ENCODE measurements at regions not wholly inside any gene's neighbourhood (a gene's known extent, or its start where the extent isn't known, plus 50 kb on each side); places are given as distances from the start of the nearest gene placed in this dataset.

DNA sequence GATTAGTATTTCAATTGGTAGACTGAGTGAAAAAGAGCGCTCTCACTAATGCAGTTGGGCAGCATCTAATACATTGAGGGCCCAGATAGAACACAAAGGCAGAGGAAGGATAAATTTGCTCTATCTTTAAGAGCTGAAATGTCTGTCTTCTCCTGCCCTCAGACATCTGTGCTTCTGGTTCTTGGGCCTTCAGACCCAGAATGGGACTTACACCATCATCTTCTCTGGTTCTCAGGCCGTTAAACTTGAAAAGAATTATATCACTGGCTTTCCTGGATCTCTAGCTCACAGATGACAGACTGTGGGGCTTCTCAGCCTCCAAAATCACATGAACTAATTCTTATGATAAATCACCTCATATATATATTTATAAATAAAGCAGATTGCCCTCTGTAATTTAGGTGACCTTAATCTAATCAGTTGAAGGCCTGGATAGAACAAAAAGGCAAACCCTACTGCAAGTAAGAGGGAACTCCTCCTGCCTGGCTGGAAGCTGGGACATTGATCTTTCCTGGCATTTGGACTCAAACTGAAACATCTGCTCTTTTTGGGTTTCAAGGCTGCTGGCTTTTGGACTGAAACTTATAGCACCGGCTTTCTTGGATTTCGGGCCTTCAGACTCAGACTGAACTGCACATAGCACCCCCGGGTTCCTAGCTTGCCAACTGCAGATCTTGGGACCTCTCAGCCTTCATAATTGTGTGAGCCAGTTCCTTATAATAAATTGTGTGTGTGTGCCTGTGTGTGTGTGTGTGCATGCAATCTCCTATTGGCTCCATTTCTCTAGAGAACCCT, 390.4 kb upstream of the PLXNA2 start:
- TF ChIP-seq CEBPB (IDR thresholded peaks at IDR 0.05): no peak
- TF ChIP-seq EGR1 (IDR thresholded peaks at IDR 0.05): no peak
- no peak for TF ChIP-seq RAD21 (IDR thresholded peaks at IDR 0.05; ENCODE audit: low read depth)
- no peak for TF ChIP-seq EP300 (IDR thresholded peaks at IDR 0.05; ENCODE audit: borderline replicate concordance)
- TF ChIP-seq FOXM1 (IDR thresholded peaks at IDR 0.05; ENCODE audit: borderline replicate concordance, low read depth): no peak
- TF ChIP-seq REST (IDR thresholded peaks at IDR 0.05; ENCODE audit: low read depth): no peak
- no peak for TF ChIP-seq CREB1 (IDR thresholded peaks at IDR 0.05; ENCODE audit: low read depth)
- TF ChIP-seq TEAD4 (IDR thresholded peaks at IDR 0.05): no peak
- no peak for TF ChIP-seq YY1 (IDR thresholded peaks at IDR 0.05; ENCODE audit: low read depth)
- TF ChIP-seq TCF12 (IDR thresholded peaks at IDR 0.05; ENCODE audit: low read depth): no peak
- no peak for TF ChIP-seq TAF1 (IDR thresholded peaks at IDR 0.05; ENCODE audit: low read depth)
- TF ChIP-seq, protein P1, sequence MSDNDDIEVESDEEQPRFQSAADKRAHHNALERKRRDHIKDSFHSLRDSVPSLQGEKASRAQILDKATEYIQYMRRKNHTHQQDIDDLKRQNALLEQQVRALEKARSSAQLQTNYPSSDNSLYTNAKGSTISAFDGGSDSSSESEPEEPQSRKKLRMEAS (IDR thresholded peaks at IDR 0.05): no peak
- no peak for TF ChIP-seq ZBTB7A (IDR thresholded peaks at IDR 0.05; ENCODE audit: low read depth)
- TF ChIP-seq, protein P2, sequence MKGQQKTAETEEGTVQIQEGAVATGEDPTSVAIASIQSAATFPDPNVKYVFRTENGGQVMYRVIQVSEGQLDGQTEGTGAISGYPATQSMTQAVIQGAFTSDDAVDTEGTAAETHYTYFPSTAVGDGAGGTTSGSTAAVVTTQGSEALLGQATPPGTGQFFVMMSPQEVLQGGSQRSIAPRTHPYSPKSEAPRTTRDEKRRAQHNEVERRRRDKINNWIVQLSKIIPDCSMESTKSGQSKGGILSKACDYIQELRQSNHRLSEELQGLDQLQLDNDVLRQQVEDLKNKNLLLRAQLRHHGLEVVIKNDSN (IDR thresholded peaks at IDR 0.05): no peak

Measured in Ishikawa (cell line).